H1 (cell line): ENCODE measurements at regions not wholly inside any gene's neighbourhood (a gene's known extent, or its start where the extent isn't known, plus 50 kb on each side); places are given as distances from the start of the nearest gene placed in this dataset.

Source experiments
- CTCF ChIA-PET: fragments of 300-600 bp; sonication (Branson Sonifier 250); formaldehyde crosslinking; loops from one replicate; lab custom pipeline; 2021; ENCODE audit not compliant: partially characterized antibody; lab: Charles Lee
- POLR2A ChIA-PET: fragments of 300-600 bp; sonication (Branson Sonifier 250); formaldehyde crosslinking; loops from one replicate; lab custom pipeline; 2021; ENCODE audit warnings: inconsistent platforms; ENCODE audit not compliant: partially characterized antibody; lab: Charles Lee
- DNase-seq, 2 experiments: peaks; one replicate each; pipeline versions ENCODE4 v3.0.0 to v3.0.0-alpha.2; 2010 to 2022; ENCODE audit warnings: low spot score in 2 of 2, low read depth in 1 of 2, mixed read lengths in 1 of 2
- FAIRE-seq: peaks from 2 replicates; lab custom pipeline; 2011; peaks lifted over from hg19 to GRCh38; lab: Jason Lieb, UNC
- H2AFZ ChIP-seq: 2 replicates; pipeline ENCODE4 v1.8.1; 2012; ENCODE audit warnings: low read length, inconsistent platforms
- H2AK5ac ChIP-seq: 2 replicates; pipeline ENCODE4 v1.6.1; 2013; ENCODE audit warnings: low read depth, low read length
- H2BK120ac ChIP-seq: replicated peaks from 2 replicates; pipeline ENCODE3; 2013; ENCODE audit warnings: low read depth, low read length, inconsistent platforms
- H2BK12ac ChIP-seq: 2 replicates; pipeline ENCODE4 v1.6.1; 2013; ENCODE audit warnings: low read depth, low read length
- H2BK15ac ChIP-seq: 2 replicates; pipeline ENCODE4 v1.6.1; 2013; ENCODE audit warnings: low read length
- H2BK20ac ChIP-seq: 2 replicates; pipeline ENCODE4 v1.6.1; 2013; ENCODE audit warnings: low read length
- H2BK5ac ChIP-seq: 2 replicates; pipeline ENCODE4 v1.6.1; 2013; ENCODE audit warnings: low read depth, low read length
- H3K14ac ChIP-seq: 2 replicates; pipeline ENCODE4 v1.6.1; 2013; ENCODE audit warnings: inconsistent platforms; ENCODE audit not compliant: insufficient read length
- H3K18ac ChIP-seq: 2 replicates; pipeline ENCODE4 v1.6.1; 2013; ENCODE audit warnings: low read length; ENCODE audit errors: extremely low read depth
- H3K23ac ChIP-seq: 2 replicates; pipeline ENCODE4 v1.6.1; 2013; ENCODE audit warnings: inconsistent platforms; ENCODE audit not compliant: insufficient read length
- H3K23me2 ChIP-seq: 2 replicates; pipeline ENCODE4 v1.6.1; 2013; ENCODE audit warnings: low read depth, low read length
- H3K27ac ChIP-seq: 2 replicates; pipeline ENCODE4 v1.6.1; 2011; ENCODE audit warnings: low read depth, low read length, inconsistent platforms
- H3K27me3 ChIP-seq, 4 experiments: replicated peaks in 1 of 4; 1 replicate in 1 of 4; 2 replicates in 3 of 4; pipeline versions ENCODE4 v1.6.1 to v1.8.1; 2011 to 2013; ENCODE audit warnings: low read length in 3 of 4, mild to moderate bottlenecking in 3 of 4, inconsistent platforms in 2 of 4, mixed read lengths in 2 of 4, moderate library complexity in 1 of 4; ENCODE audit not compliant: control insufficient read depth in 3 of 4, insufficient read depth in 3 of 4; ENCODE audit errors: extremely low read depth in 1 of 4
- H3K36me3 ChIP-seq, 4 experiments: 2 replicates each; pipeline versions ENCODE4 v1.6.1 to v1.8.1; 2011 to 2013; ENCODE audit warnings: mild to moderate bottlenecking in 4 of 4, low read length in 3 of 4, moderate library complexity in 2 of 4, control low read depth in 1 of 4, inconsistent platforms in 1 of 4; ENCODE audit not compliant: insufficient read depth in 4 of 4, control insufficient read depth in 2 of 4
- H3K4ac ChIP-seq: replicated peaks from 2 replicates; pipeline ENCODE3; 2013; ENCODE audit warnings: low read length, low read depth, mixed read lengths, inconsistent platforms; ENCODE audit not compliant: insufficient read length
- H3K4me1 ChIP-seq, 4 experiments: replicated peaks in 1 of 4; 1 replicate in 1 of 4; 2 replicates in 3 of 4; pipeline versions ENCODE4 v1.6.1 to v1.8.1; 2011 to 2013; ENCODE audit warnings: low read length in 3 of 4, inconsistent platforms in 2 of 4, mixed read lengths in 1 of 4; ENCODE audit not compliant: insufficient read depth in 4 of 4, control insufficient read depth in 3 of 4
- H3K4me2 ChIP-seq, 2 experiments: 2 replicates each; pipeline versions ENCODE4 v1.6.1 to v1.8.1; 2011 to 2013; ENCODE audit warnings: low read depth in 2 of 2, low read length in 2 of 2, control low read depth in 1 of 2, inconsistent platforms in 1 of 2, mild to moderate bottlenecking in 1 of 2; ENCODE audit not compliant: insufficient read depth in 1 of 2
- H3K4me3 ChIP-seq, 4 experiments: fragments of 200-600, 300-600 bp in 1 of 4; sonication (generic), shearing (Covaris generic), sonication (Bioruptor Twin) in 1 of 4; 2 replicates each; pipeline versions ENCODE4 v1.5.1 to v1.8.1; 2011 to 2016; ENCODE audit warnings: low read length in 4 of 4, low read depth in 3 of 4, control low read depth in 2 of 4, inconsistent platforms in 2 of 4, mild to moderate bottlenecking in 2 of 4, mixed read lengths in 1 of 4, moderate library complexity in 1 of 4; ENCODE audit not compliant: insufficient read depth in 2 of 4; ENCODE audit errors: extremely low read depth in 1 of 4
- H3K56ac ChIP-seq: replicated peaks from 2 replicates; pipeline ENCODE3; 2013; ENCODE audit warnings: low read depth, mild to moderate bottlenecking, mixed read lengths, low read length, inconsistent platforms; ENCODE audit not compliant: insufficient read length
- H3K79me1 ChIP-seq: 2 replicates; pipeline ENCODE4 v1.6.1; 2013; ENCODE audit warnings: low read depth, low read length, control low read depth
- H3K79me2 ChIP-seq, 2 experiments: 2 replicates each; pipeline versions ENCODE4 v1.6.1 to v1.8.1; 2012 to 2013; ENCODE audit warnings: low read length in 2 of 2, mild to moderate bottlenecking in 2 of 2, inconsistent platforms in 1 of 2; ENCODE audit not compliant: insufficient read depth in 2 of 2, control insufficient read depth in 1 of 2
- H3K9ac ChIP-seq, 4 experiments: replicated peaks in 1 of 4; 1 replicate in 1 of 4; 2 replicates in 3 of 4; pipeline versions ENCODE4 v1.6.1 to v1.8.1; 2011 to 2013; ENCODE audit warnings: low read depth in 3 of 4, low read length in 3 of 4, control low read depth in 2 of 4, mild to moderate bottlenecking in 2 of 4, moderate library complexity in 2 of 4, inconsistent platforms in 1 of 4; ENCODE audit errors: extremely low read depth in 1 of 4
- H3K9me3 ChIP-seq, 2 experiments: 2 replicates each; pipeline versions ENCODE4 v1.6.1 to v1.8.1; 2012 to 2013; ENCODE audit warnings: mild to moderate bottlenecking in 2 of 2, moderate library complexity in 2 of 2, control low read depth in 1 of 2, inconsistent platforms in 1 of 2, low read depth in 1 of 2, low read length in 1 of 2, mixed read lengths in 1 of 2; ENCODE audit not compliant: insufficient read depth in 2 of 2
- H4K20me1 ChIP-seq, 2 experiments: replicated peaks in 1 of 2; 2 replicates each; pipeline versions ENCODE3 to v1.8.1; 2011 to 2013; ENCODE audit warnings: inconsistent platforms in 2 of 2, low read length in 2 of 2, mild to moderate bottlenecking in 1 of 2; ENCODE audit not compliant: insufficient read depth in 2 of 2, control insufficient read depth in 1 of 2
- H4K5ac ChIP-seq: 2 replicates; pipeline ENCODE4 v1.6.1; 2013; ENCODE audit warnings: low read length, low read depth, mixed read lengths, inconsistent platforms; ENCODE audit not compliant: insufficient read length
- H4K8ac ChIP-seq: 2 replicates; pipeline ENCODE4 v1.8.0; 2013; ENCODE audit warnings: mild to moderate bottlenecking, moderate library complexity, low read length, inconsistent platforms; ENCODE audit not compliant: insufficient read depth; ENCODE audit errors: extremely low read depth
- H4K91ac ChIP-seq: replicated peaks from 2 replicates; pipeline ENCODE3; 2013; ENCODE audit warnings: low read length, mixed read lengths, inconsistent platforms; ENCODE audit not compliant: insufficient read length
- ASH2L ChIP-seq: fragments of 200-600, 300-600 bp; sonication (generic); IDR thresholded peaks from one replicate; pipeline ENCODE4 v1.7.1; 2017; ENCODE audit warnings: low read length
- CTCF ChIP-seq, 3 experiments: IDR thresholded peaks; 1 replicate in 2 of 3; 2 replicates in 1 of 3; pipeline versions ENCODE4 v1.5.1 to v1.6.1; 2011; ENCODE audit warnings: low read length in 3 of 3, mild to moderate bottlenecking in 3 of 3, inconsistent platforms in 2 of 3, low read depth in 1 of 3, moderate library complexity in 1 of 3; ENCODE audit not compliant: insufficient read depth in 1 of 3; ENCODE audit errors: control extremely low read depth in 1 of 3
- GABPA ChIP-seq: IDR thresholded peaks from 2 replicates; pipeline ENCODE4 v1.6.1; 2011; ENCODE audit warnings: mild to moderate bottlenecking, low read length, moderate library complexity, borderline replicate concordance; ENCODE audit not compliant: insufficient read depth
- JUND ChIP-seq: IDR thresholded peaks from 2 replicates; pipeline ENCODE4 v1.6.1; 2011; ENCODE audit warnings: mild to moderate bottlenecking, improper control_type of control experiment, low read length
- NRF1 ChIP-seq: IDR thresholded peaks from 2 replicates; pipeline ENCODE4 v1.6.1; 2011; ENCODE audit warnings: mild to moderate bottlenecking, low read depth, low read length, improper control_type of control experiment
- POLR2A ChIP-seq, 2 experiments: IDR thresholded peaks; 1 replicate in 1 of 2; 2 replicates in 1 of 2; pipeline ENCODE4 v1.6.1; 2011; ENCODE audit warnings: low read depth in 2 of 2, low read length in 2 of 2, mild to moderate bottlenecking in 2 of 2; ENCODE audit errors: control extremely low read depth in 1 of 2
- POU5F1 ChIP-seq: IDR thresholded peaks from 2 replicates; pipeline ENCODE4 v1.6.1; 2011; ENCODE audit warnings: low read depth, mild to moderate bottlenecking, low read length, moderate library complexity
- RFX5 ChIP-seq: IDR thresholded peaks from 2 replicates; pipeline ENCODE4 v1.6.1; 2011; ENCODE audit warnings: low read depth, low read length, improper control_type of control experiment, borderline replicate concordance
- SAP30 ChIP-seq: fragments of 300-600 bp; sonication (generic); IDR thresholded peaks from 2 replicates; pipeline ENCODE4 v1.7.1; 2012; ENCODE audit warnings: low read length, moderate library complexity, mild to moderate bottlenecking, inconsistent platforms; ENCODE audit not compliant: insufficient read depth, insufficient replicate concordance
- SIN3A ChIP-seq, 2 experiments: IDR thresholded peaks in 1 of 2; conservative IDR thresholded peaks in 1 of 2; 2 replicates each; pipeline ENCODE4 v1.6.1; 2011 to 2012; ENCODE audit warnings: low read length in 2 of 2, improper control_type of control experiment in 1 of 2, low read depth in 1 of 2, mild to moderate bottlenecking in 1 of 2
- SIRT6 ChIP-seq: IDR thresholded peaks from one replicate; pipeline ENCODE4 v1.7.1; 2012; ENCODE audit warnings: low read length, inconsistent platforms
- YY1 ChIP-seq: IDR thresholded peaks from 2 replicates; pipeline ENCODE4 v1.6.1; 2011; ENCODE audit warnings: low read depth, mild to moderate bottlenecking, low read length
- WGBS, 2 experiments: shearing (Covaris generic) in 1 of 2; methylation state at CpG; one replicate each; pipeline versions ENCODE4 v1.1.6 to v1.1.7; 2013 to 2015; ENCODE audit warnings: low lambda C conversion rate in 2 of 2, mixed read lengths in 2 of 2, inconsistent platforms in 1 of 2, low coverage in 1 of 2, missing lambda C conversion rate in 1 of 2; ENCODE audit not compliant: insufficient replicate concordance in 2 of 2, insufficient coverage in 1 of 2, insufficient read length in 1 of 2; ENCODE audit errors: extremely low coverage in 1 of 2, missing lambda C conversion rate in 1 of 2; 5-methylcytosine and 5-hydroxymethylcytosine counted together

DNA sequence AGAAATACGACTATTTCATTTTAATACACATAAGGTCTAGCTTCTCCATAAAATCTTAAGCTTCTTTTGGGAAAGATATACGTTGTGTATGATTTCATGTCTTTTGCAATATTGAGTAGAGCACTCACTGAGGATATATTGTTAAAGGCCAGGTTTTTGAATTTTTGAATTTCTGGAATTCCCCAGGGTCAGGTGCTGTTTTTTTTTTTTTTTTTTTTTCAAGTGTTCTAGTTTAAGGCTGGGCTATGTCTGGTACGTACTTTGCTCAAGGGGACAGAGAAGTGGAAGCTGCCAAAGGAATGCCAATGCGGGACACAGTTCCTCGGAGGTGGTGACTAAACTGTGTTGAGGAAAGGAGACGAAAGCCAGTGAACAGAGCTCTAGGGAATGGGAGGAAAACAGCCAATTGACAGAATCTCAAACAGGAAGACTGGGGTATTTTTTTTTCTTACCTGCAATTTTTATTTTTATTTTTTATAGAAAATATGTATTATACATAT, 510.5 kb upstream of the CBLB start:
- no peaks in the 10 kb centered on the region for H3K36me3 ChIP-seq
- no peak overlapping the region for H2BK20ac ChIP-seq
- H4K91ac ChIP-seq: no peak overlapping the region
- H2AFZ ChIP-seq: no peak overlapping the region
- no peak overlapping the region for H3K56ac ChIP-seq
- H3K79me2 ChIP-seq: no peaks in the 10 kb centered on the region
- no peak overlapping the region for H3K27ac ChIP-seq
- CTCF ChIA-PET: interaction anchor here (1.5 kb wide), 2 partner anchors 9 to 18 kb away, joined by 4 to 6 read pairs; no protein-coding TSS in a partner anchor
- H4K5ac ChIP-seq: no peak overlapping the region
- H3K9me3 ChIP-seq: no peaks in the 10 kb centered on the region
- POLR2A ChIA-PET: no interaction called here
- H2BK12ac ChIP-seq: no peak overlapping the region
- H3K79me1 ChIP-seq: no peaks in the 10 kb centered on the region
- no peaks in the 10 kb centered on the region for H3K4me1 ChIP-seq
- H3K18ac ChIP-seq: no peak overlapping the region
- H3K23ac ChIP-seq: no peak overlapping the region
- H4K20me1 ChIP-seq: no peaks in the 10 kb centered on the region
- no peak overlapping the region for H3K9ac ChIP-seq
- no peak for TF ChIP-seq SAP30
- TF ChIP-seq SIRT6: no peak
- no peak for TF ChIP-seq CTCF (IDR thresholded peaks at IDR 0.05; ENCODE audit: control extremely low read depth in 1 of 3, insufficient read depth in 1 of 3, low read depth in 1 of 3, low read length in 3 of 3)
- TF ChIP-seq POLR2A (IDR thresholded peaks at IDR 0.05; ENCODE audit: control extremely low read depth in 1 of 2, low read depth in 2 of 2, low read length in 2 of 2): no peak
- TF ChIP-seq NRF1: no peak
- no peak for TF ChIP-seq GABPA
- TF ChIP-seq SIN3A (conservative IDR thresholded peaks at IDR 0.05 in 1 of 2, IDR thresholded peaks at IDR 0.05 in 1 of 2; ENCODE audit: low read depth in 1 of 2, low read length in 2 of 2): no peak
- no peak for TF ChIP-seq YY1
- no peak for TF ChIP-seq RFX5
- TF ChIP-seq ASH2L: no peak
- TF ChIP-seq POU5F1: no peak
- no peak for TF ChIP-seq JUND
- 74% methylated on average over 6 of the region's 6 CpGs; no CpG with 5 or more reads in 1 of the 2 experiments for WGBS, 2 experiments
- H3K27me3 ChIP-seq: no peaks in the 10 kb centered on the region; a peak in 1 of 7 replicates
- H3K4me3 ChIP-seq: no peak overlapping the region
- no peak overlapping the region for H4K8ac ChIP-seq
- H2AK5ac ChIP-seq: no peak overlapping the region
- H2BK5ac ChIP-seq: no peak overlapping the region
- H3K4me2 ChIP-seq: no peak overlapping the region
- no peaks in the 10 kb centered on the region for H3K23me2 ChIP-seq
- no peak overlapping the region for H3K4ac ChIP-seq
- DNase-seq (no peak), FAIRE-seq (no peak)
- no peak overlapping the region for H2BK120ac ChIP-seq
- no peak overlapping the region for H2BK15ac ChIP-seq
- H3K14ac ChIP-seq: no peak overlapping the region
